Duodenal mucosa (tissue), 2 donors: ENCODE measurements at regions not wholly inside any gene's neighbourhood (a gene's known extent, or its start where the extent isn't known, plus 50 kb on each side); places are given as distances from the start of the nearest gene placed in this dataset.
"Not testable (repeated sequence)": the region's sequence is repeated elsewhere in the genome, so short reads cannot be mapped to it uniquely, and the experiment has no call there.

Source experiments
- H3K27ac ChIP-seq: one replicate; pipeline ENCODE4 v1.7.0; 2013; ENCODE audit warnings: low read depth, low read length
- H3K27me3 ChIP-seq, 2 donors: one replicate each; pipeline ENCODE4 v1.7.0; 2013; ENCODE audit warnings: low read length in 2 of 2, control low read depth in 1 of 2; ENCODE audit not compliant: insufficient read depth in 2 of 2, control insufficient read depth in 1 of 2
- H3K36me3 ChIP-seq, 2 donors: one replicate each; pipeline ENCODE4 v1.7.0; 2013; ENCODE audit warnings: low read length in 2 of 2, control low read depth in 1 of 2; ENCODE audit not compliant: insufficient read depth in 2 of 2, control insufficient read depth in 1 of 2
- H3K4me1 ChIP-seq, 2 donors: one replicate each; pipeline ENCODE4 v1.7.0; 2013; ENCODE audit warnings: low read length in 2 of 2, control low read depth in 1 of 2; ENCODE audit not compliant: insufficient read depth in 2 of 2, control insufficient read depth in 1 of 2
- H3K4me3 ChIP-seq, 2 donors: one replicate each; pipeline ENCODE4 v1.7.0; 2013; ENCODE audit warnings: low read length in 2 of 2, low read depth in 1 of 2
- H3K9ac ChIP-seq, 2 donors: one replicate each; pipeline ENCODE4 v1.7.0; 2013; ENCODE audit warnings: low read length in 2 of 2, low read depth in 1 of 2
- H3K9me3 ChIP-seq, 2 donors: one replicate each; pipeline ENCODE4 v1.7.0; 2013; ENCODE audit warnings: low read length in 2 of 2, control low read depth in 1 of 2; ENCODE audit not compliant: control insufficient read depth in 1 of 2

DNA sequence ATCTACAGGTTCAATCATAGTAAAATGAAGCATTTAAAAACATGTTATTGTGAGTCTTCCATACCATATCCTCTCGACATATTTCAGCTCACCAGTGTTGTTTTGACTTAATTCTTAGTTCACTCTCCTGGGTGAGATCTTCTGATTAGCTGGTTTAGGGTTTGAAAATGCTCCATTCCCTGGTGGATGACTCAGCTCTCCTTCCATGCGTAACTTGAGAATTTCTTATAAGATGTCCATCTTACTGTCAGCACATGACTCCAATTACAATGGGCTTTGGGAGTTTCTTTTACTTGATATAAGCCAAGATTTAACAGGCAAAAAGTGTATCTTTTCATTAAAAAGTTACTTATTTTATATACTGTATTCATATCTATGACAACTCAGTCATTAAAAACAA is 476.5 kb downstream of the BRINP3 start:
- Histone ChIP-seq H3K27me3 (no peaks in the 10 kb centered on the region), H3K27ac (no peak overlapping the region), H3K9ac (no peak overlapping the region), H3K36me3 (no peaks in the 10 kb centered on the region), H3K4me3 (no peak overlapping the region), H3K9me3 (no peaks in the 10 kb centered on the region), H3K4me1 (no peaks in the 10 kb centered on the region)

DNA sequence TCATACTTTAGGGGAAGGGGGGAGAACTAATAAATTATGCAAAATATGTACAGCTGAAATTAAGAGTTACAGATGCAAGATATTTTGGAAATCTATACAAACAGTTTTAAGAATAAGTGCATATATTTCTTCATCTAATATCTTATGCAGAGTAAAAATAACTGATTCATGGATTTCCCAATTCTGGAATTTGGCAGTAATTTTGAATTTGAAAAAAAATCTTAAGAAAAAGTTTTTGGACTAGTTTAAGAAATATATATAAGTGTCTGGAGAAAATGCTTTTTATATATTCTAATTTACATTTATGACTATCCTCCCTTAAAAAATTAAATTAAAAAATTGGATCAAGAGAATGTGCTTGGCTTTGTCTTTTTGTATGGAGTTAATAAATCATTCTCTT is 474.3 kb downstream of the BRINP3 start:
- H3K9me3 ChIP-seq: no peaks in the 10 kb centered on the region

DNA sequence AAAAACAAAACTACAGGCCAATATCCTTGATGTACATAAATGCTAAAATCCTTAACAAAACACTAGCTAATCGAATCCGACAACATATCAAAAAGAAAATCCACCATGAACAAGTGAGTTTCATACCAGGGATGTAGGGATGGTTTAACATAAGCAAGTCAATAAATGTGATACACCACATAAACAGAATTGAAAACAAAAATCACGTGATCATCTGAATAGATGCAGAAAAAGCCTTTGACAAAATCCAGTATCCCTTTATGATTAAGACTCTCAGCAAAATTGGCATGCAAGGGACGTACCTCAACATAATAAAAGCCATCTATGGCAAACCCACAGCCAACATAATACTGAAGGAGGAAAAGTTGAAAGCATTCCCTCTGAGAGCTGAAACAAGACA is 466.1 kb downstream of the BRINP3 start:
- H3K4me1 ChIP-seq: no peaks in the 10 kb centered on the region
- no peak overlapping the region for H3K27ac ChIP-seq
- H3K36me3 ChIP-seq: no peaks in the 10 kb centered on the region
- H3K9ac ChIP-seq: no peak overlapping the region
- no peak overlapping the region for H3K4me3 ChIP-seq
- H3K9me3 ChIP-seq: no peaks in the 10 kb centered on the region
- no peaks in the 10 kb centered on the region for H3K27me3 ChIP-seq

More for the DNA sequence above, 474.3 kb downstream of the BRINP3 start:
- no peak overlapping the region for H3K9ac ChIP-seq
- H3K4me3 ChIP-seq: no peak overlapping the region
- no peaks in the 10 kb centered on the region for H3K27me3 ChIP-seq
- H3K36me3 ChIP-seq: no peaks in the 10 kb centered on the region
- H3K4me1 ChIP-seq: no peaks in the 10 kb centered on the region
- no peak overlapping the region for H3K27ac ChIP-seq

DNA sequence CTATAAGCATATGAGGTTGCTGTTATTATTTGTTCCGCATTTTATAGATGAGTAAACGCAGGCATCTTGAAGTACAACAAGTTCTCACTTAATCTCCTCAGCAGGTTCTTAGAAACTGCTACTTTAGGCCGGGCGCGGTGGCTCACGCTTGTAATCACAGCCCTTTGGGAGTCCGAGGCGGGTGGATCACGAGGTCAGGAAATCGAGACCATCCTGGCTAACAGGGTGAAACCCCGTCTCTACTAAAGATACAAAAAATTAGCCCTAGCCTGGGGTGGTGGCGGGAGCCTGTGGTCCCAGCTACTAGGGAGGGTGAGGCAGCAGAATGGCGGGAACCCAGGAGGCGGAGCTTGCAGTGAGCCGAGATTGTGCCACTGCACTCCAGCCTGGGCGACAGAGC is 458.5 kb downstream of the BRINP3 start:
- not testable (repeated sequence) for H3K4me3 ChIP-seq, H3K9me3 ChIP-seq, H3K4me1 ChIP-seq, H3K27me3 ChIP-seq, H3K36me3 ChIP-seq, H3K9ac ChIP-seq, H3K27ac ChIP-seq

DNA sequence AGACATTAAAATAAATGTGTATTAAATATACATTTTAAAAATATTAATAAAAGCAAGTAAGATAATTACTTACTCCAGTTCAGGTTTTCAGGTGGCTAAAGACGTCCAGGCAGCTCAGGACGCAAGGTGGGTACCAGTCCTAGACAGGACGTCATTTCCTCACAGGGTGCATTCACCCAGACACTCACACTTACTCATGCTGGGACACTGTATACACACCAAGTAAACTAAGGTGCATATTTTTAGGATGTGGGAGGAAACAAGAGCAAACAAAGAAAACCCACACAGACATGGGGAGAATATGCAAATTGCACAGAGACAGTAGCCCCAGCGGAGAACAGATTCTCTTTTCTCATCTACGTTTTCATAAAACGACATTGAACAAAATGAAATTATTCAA is 457.9 kb downstream of the BRINP3 start:
- Histone ChIP-seq H3K27me3 (no peaks in the 10 kb centered on the region), H3K9ac (no peak overlapping the region), H3K4me3 (no peak overlapping the region), H3K4me1 (no peaks in the 10 kb centered on the region), H3K36me3 (no peaks in the 10 kb centered on the region), H3K27ac (no peak overlapping the region), H3K9me3 (no peaks in the 10 kb centered on the region)

DNA sequence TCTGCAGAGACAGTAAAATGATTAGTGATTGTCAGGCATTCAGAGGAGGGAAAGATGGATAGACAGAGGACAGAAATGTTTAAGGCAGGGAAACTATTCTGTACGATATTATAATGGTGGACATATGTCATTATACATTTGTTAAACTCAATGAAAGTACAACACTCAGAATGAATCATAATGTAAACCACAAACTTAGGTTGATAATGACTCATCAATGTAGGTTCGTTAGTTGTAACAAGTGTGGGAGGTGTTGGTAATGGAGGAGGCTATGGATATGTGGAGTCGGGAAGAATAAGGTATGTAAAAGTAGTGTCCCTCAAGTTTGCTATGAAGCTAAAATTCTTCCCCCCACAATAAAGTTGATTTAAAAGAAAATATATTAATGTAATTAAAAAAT is 455.0 kb downstream of the BRINP3 start:
- H3K4me1 ChIP-seq: no peaks in the 10 kb centered on the region
- H3K27me3 ChIP-seq: no peaks in the 10 kb centered on the region
- H3K4me3 ChIP-seq: no peak overlapping the region
- no peaks in the 10 kb centered on the region for H3K36me3 ChIP-seq
- H3K27ac ChIP-seq: no peak overlapping the region
- H3K9ac ChIP-seq: no peak overlapping the region
- no peaks in the 10 kb centered on the region for H3K9me3 ChIP-seq

DNA sequence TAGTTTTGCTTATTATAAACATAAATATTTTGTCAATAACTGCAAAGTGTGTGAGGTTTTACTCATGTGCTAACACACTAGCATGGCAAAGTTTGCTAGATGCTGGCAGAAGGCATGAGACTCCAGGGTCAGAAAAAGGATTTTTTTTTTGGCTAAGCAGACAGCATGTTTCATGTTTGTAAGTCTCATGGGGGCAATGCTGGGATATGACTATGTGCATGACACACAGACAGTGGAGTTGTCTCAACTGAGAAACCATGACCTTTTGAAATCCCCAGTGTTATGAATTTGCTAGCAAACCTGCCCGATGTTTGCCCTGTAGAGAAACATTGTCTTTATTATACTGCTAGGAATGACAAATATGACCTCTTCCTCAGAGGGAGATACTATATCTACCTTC is 448.2 kb downstream of the BRINP3 start:
- no peaks in the 10 kb centered on the region for H3K36me3 ChIP-seq
- H3K9ac ChIP-seq: no peak overlapping the region
- no peak overlapping the region for H3K27ac ChIP-seq
- H3K4me3 ChIP-seq: no peak overlapping the region
- H3K4me1 ChIP-seq: no peaks in the 10 kb centered on the region
- H3K9me3 ChIP-seq: no peaks in the 10 kb centered on the region
- H3K27me3 ChIP-seq: no peaks in the 10 kb centered on the region

DNA sequence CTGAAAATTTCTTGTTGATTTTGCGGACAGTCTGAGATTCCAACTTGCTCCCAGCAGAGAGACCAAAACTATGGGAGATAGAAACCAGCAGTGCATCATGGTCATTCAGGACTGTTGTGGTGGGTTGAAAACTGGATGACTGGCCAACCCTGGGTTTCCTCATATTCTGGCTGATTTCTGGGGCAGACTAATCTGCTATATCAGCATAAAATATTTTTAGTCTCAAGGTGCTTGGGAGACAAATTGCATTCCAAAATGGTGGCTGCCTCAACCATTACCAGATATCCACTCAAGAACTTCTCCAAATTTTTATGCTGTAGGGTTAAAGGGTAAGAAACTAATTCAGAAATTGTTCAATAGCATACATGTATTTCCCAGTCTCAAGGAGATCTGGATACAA is 434.0 kb downstream of the BRINP3 start:
- H3K4me3 ChIP-seq: no peak overlapping the region
- H3K9ac ChIP-seq: no peak overlapping the region
- H3K36me3 ChIP-seq: no peaks in the 10 kb centered on the region
- peaks cover 0 to 5% of the 10 kb centered on the region in 2 donors for H3K9me3 ChIP-seq
- H3K27ac ChIP-seq: no peak overlapping the region
- no peaks in the 10 kb centered on the region for H3K4me1 ChIP-seq
- H3K27me3 ChIP-seq: no peaks in the 10 kb centered on the region

DNA sequence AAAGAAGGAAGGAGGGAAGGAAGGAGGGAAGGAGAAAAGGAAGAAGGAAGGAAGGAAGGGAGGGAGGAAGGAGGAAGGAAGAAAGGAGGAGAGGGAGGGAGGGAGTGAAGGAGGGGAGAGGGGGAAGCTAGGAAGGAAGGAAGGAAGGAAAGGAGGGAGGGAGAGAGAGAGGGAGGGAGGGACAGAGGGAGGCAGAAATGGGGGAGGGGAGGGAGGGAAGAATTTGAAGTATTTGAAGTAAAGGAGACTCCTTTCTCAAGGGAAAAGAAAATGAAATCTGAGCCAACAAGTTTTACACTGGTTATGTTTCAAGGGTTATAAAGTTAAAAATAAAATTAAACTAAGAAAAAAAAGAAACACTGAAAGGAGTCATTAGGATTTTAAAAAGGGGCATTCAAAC is 431.4 kb downstream of the BRINP3 start:
- Histone ChIP-seq H3K27ac (no peak overlapping the region), H3K27me3 (no peaks in the 10 kb centered on the region), H3K9ac (no peak overlapping the region), H3K36me3 (no peaks in the 10 kb centered on the region), H3K4me1 (no peaks in the 10 kb centered on the region), H3K4me3 (no peak overlapping the region), H3K9me3 (peaks cover 0 to 5% of the 10 kb centered on the region in 2 donors)
